GM12878 (cell line): ENCODE measurements at regions not wholly inside any gene's neighbourhood (a gene's known extent, or its start where the extent isn't known, plus 50 kb on each side); places are given as distances from the start of the nearest gene placed in this dataset.
A peak's percentile ranks its signal among the peaks of the same experiment; 100 is the strongest.

Source experiments
- ATAC-seq: fragments of 200-7000 bp; cut with Tn5 transposase; 3 replicates; pipeline ENCODE4 v1.9.1; 2020; ENCODE audit warnings: mild to moderate bottlenecking, moderate library complexity
- BruUV-seq: library from RNA; stranded (reverse); fragments of 400-500 nt; replicated peaks from 2 replicates; lab custom pipeline; 2021; lab: Mats Ljungman, UMichigan
- CTCF ChIA-PET: fragments of 300-600 bp; sonication (Branson Sonifier 250); formaldehyde crosslinking; extraction: SDS; loops from one replicate; lab custom pipeline; 2021; ENCODE audit warnings: inconsistent platforms; lab: Yijun Ruan, JAX
- POLR2A ChIA-PET: fragments of 350-600 bp; formaldehyde crosslinking; extraction: SDS; loops from one replicate; lab custom pipeline; 2021; ENCODE audit warnings: inconsistent platforms; lab: Charles Lee
- RAD21 ChIA-PET: fragments of 300-600 bp; sonication (Branson Sonifier 250); formaldehyde crosslinking; loops from one replicate; lab custom pipeline; 2023; ENCODE audit warnings: antibody characterized with exemption; ENCODE audit not compliant: unreplicated experiment; lab: Charles Lee
- SMC1A ChIA-PET: fragments of 300-600 bp; sonication (Branson Sonifier 250); formaldehyde crosslinking; loops from one replicate; lab custom pipeline; 2023; ENCODE audit not compliant: unreplicated experiment, uncharacterized antibody; lab: Charles Lee
- DNase-seq: peaks from one replicate; pipeline ENCODE4 v3.0.0-alpha.2; 2011; ENCODE audit warnings: low read depth, low spot score
- FAIRE-seq: peaks from 3 replicates; lab custom pipeline; 2011; peaks lifted over from hg19 to GRCh38; lab: Jason Lieb, UNC
- H2AFZ ChIP-seq: 2 replicates; pipeline ENCODE4 v1.6.0; 2011; ENCODE audit warnings: low read depth, low read length, control low read depth; ENCODE audit not compliant: control insufficient read depth
- H3K27ac ChIP-seq: 2 replicates; pipeline ENCODE4 v1.5.1; 2011; ENCODE audit warnings: control low read depth; ENCODE audit not compliant: control insufficient read depth, insufficient read depth
- H3K27me3 ChIP-seq, 2 experiments: replicated peaks in 1 of 2; 2 replicates each; pipeline versions ENCODE4 v1.6.0 to v1.6.1; 2011; ENCODE audit warnings: low read length in 1 of 2; ENCODE audit not compliant: control insufficient read depth in 2 of 2, insufficient read depth in 2 of 2
- H3K36me3 ChIP-seq, 2 experiments: 2 replicates each; pipeline ENCODE4 v1.5.1; 2011; ENCODE audit warnings: low read length in 1 of 2; ENCODE audit not compliant: control insufficient read depth in 2 of 2, insufficient read depth in 2 of 2
- H3K4me1 ChIP-seq: 2 replicates; pipeline ENCODE4 v1.6.1; 2011; ENCODE audit warnings: mild to moderate bottlenecking, low read length, moderate library complexity, mixed read lengths; ENCODE audit not compliant: control insufficient read depth, insufficient read depth
- H3K4me2 ChIP-seq: 2 replicates; pipeline ENCODE4 v1.6.0; 2011; ENCODE audit warnings: control low read depth; ENCODE audit not compliant: control insufficient read depth, insufficient read depth
- H3K4me3 ChIP-seq: fragments of 200-600 bp; sonication (generic); 2 replicates; pipeline ENCODE4 v1.5.1; 2016
- H3K79me2 ChIP-seq: 2 replicates; pipeline ENCODE4 v1.6.0; 2011; ENCODE audit warnings: low read length; ENCODE audit not compliant: control insufficient read depth, insufficient read depth
- H3K9ac ChIP-seq: 2 replicates; pipeline ENCODE4 v1.8.0; 2011; ENCODE audit warnings: low read length, control low read depth, mixed read lengths; ENCODE audit not compliant: control insufficient read depth, insufficient read depth
- H3K9me3 ChIP-seq: replicated peaks from 3 replicates; pipeline ENCODE4 v1.5.1; 2011; ENCODE audit warnings: mild to moderate bottlenecking, low read length; ENCODE audit not compliant: control insufficient read depth, insufficient read depth
- H4K20me1 ChIP-seq: 2 replicates; pipeline ENCODE4 v1.6.0; 2011; ENCODE audit not compliant: control insufficient read depth, insufficient read depth
- BHLHE40 ChIP-seq, 2 experiments: fragments of 450-650 bp in 1 of 2; IDR thresholded peaks; 2 replicates each; pipeline ENCODE4 v1.6.1; 2011 to 2017; ENCODE audit warnings: low read depth in 2 of 2, borderline replicate concordance in 1 of 2, improper control_type of control experiment in 1 of 2, low read length in 1 of 2, mild to moderate bottlenecking in 1 of 2
- CTCF ChIP-seq, 3 experiments: IDR thresholded peaks in 2 of 3; conservative IDR thresholded peaks in 1 of 3; 2 replicates each; pipeline ENCODE4 v1.5.1; 2011; ENCODE audit warnings: low read depth in 3 of 3, low read length in 3 of 3, mild to moderate bottlenecking in 3 of 3, control low read depth in 2 of 3, moderate library complexity in 2 of 3, inconsistent platforms in 1 of 3, mixed read lengths in 1 of 3; ENCODE audit not compliant: control insufficient read depth in 2 of 3, insufficient read depth in 1 of 3; ENCODE audit errors: extremely low read depth in 1 of 3
- DPF2 ChIP-seq: fragments of 450-650 bp; IDR thresholded peaks from 2 replicates; pipeline ENCODE4 v1.6.1; 2017; ENCODE audit warnings: mild to moderate bottlenecking
- RAD51 ChIP-seq: fragments of 450-650 bp; IDR thresholded peaks from 2 replicates; pipeline ENCODE4 v1.6.1; 2016; ENCODE audit warnings: moderate library complexity, mild to moderate bottlenecking, inconsistent platforms
- STAT3 ChIP-seq: IDR thresholded peaks from 2 replicates; pipeline ENCODE4 v1.6.1; 2011; ENCODE audit warnings: low read depth, low read length, improper control_type of control experiment
- TCF3 ChIP-seq: IDR thresholded peaks from 2 replicates; pipeline ENCODE4 v1.6.1; 2012; ENCODE audit warnings: low read depth, mild to moderate bottlenecking, low read length, borderline replicate concordance; ENCODE audit not compliant: insufficient read depth
- WGBS: methylation state at CpG from one replicate; pipeline ENCODE4 v1.1.6; 2016; ENCODE audit warnings: low lambda C conversion rate; ENCODE audit not compliant: insufficient replicate concordance, insufficient coverage; ENCODE audit errors: missing lambda C conversion rate; 5-methylcytosine and 5-hydroxymethylcytosine counted together
- in situ Hi-C: fragments of 300-500 bp; cut with MboI; formaldehyde crosslinking; loops from 9 replicates; pipeline ENCODE4 v1.14.3; 2018; ENCODE audit warnings: mixed read lengths
- intact Hi-C: fragments of 100-400 bp; cut with micrococcal nuclease; formaldehyde crosslinking; loops from one replicate; pipeline ENCODE4 v1.14.2; 2022; ENCODE audit not compliant: unreplicated experiment
- TF ChIP-seq, protein P1 (sequence below): IDR thresholded peaks from 2 replicates; pipeline ENCODE4 v1.6.1; 2012; ENCODE audit warnings: low read depth, low read length, improper control_type of control experiment

DNA sequence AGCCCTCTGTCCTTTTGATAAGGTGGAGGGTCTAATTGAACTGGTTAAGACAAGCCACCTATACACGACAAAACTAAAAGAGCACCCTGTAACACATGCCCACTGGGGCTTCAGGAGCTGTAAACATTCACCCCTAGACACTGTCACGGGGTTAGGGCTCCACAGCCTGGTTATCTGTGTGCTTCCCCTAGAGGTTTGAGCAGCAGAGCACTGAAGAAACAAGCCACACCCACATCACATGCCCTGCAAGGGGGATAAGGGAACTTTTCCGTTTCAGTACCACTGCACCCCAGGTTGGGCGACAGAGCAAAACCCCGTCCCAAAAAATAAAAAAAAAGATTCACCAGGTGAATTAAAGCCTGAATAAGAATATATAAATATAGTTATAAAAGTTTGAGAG is 913.7 kb upstream of the ACVR2A start:
- FAIRE-seq (no peak), DNase-seq (no peak), ATAC-seq (peak; percentile 92)
- Histone ChIP-seq H3K27me3 (no peaks in the 10 kb centered on the region), H3K79me2 (no peaks in the 10 kb centered on the region), H3K9ac (no peak overlapping the region), H3K9me3 (no peaks in the 10 kb centered on the region), H4K20me1 (no peaks in the 10 kb centered on the region), H3K4me3 (no peak overlapping the region), H3K4me1 (no peaks in the 10 kb centered on the region), H3K36me3 (no peaks in the 10 kb centered on the region), H2AFZ (no peak overlapping the region; the same call in 1 of the 2 replicates), H3K27ac (no peak overlapping the region), H3K4me2 (no peak overlapping the region)
- ChIA-PET CTCF (interaction anchor here (0.8 to 3.0 kb wide), 4 partner anchors 14 to 197 kb away, joined by 3 to 12 read pairs (median 4); no protein-coding TSS in a partner anchor), POLR2A (interaction anchor here (0.6 kb wide), 1 partner anchor 22 kb away, joined by 3 read pairs; no protein-coding TSS in a partner anchor), SMC1A (interaction anchor here (0.9 to 3.5 kb wide), 9 partner anchors 25 to 401 kb away, joined by 3 to 14 read pairs (median 4); no protein-coding TSS in a partner anchor), RAD21 (interaction anchor here (0.8 to 2.4 kb wide), 6 partner anchors 18 to 979 kb away, joined by 3 to 9 read pairs (median 4); no protein-coding TSS in a partner anchor)
- no TSS peak for BruUV-seq
- TF ChIP-seq TCF3 (no peak), CTCF (IDR thresholded peaks at IDR 0.05 in 2 of 3, conservative IDR thresholded peaks at IDR 0.05 in 1 of 3; ENCODE audit: control insufficient read depth in 2 of 3, extremely low read depth in 1 of 3, insufficient read depth in 1 of 3, low read depth in 3 of 3, low read length in 3 of 3) (peak in 1 of 3 experiments; percentile 2; a peak in 1 of 6 replicates), BHLHE40 (IDR thresholded peaks at IDR 0.05; ENCODE audit: borderline replicate concordance in 1 of 2, low read depth in 2 of 2, low read length in 1 of 2) (peak in 1 of 2 experiments; percentile 6; a peak in 1 of 4 replicates), STAT3 (no peak), RAD51 (peak; percentile 66; the same call in 1 of the 2 replicates), DPF2 (no peak)
- TF ChIP-seq, protein P1, sequence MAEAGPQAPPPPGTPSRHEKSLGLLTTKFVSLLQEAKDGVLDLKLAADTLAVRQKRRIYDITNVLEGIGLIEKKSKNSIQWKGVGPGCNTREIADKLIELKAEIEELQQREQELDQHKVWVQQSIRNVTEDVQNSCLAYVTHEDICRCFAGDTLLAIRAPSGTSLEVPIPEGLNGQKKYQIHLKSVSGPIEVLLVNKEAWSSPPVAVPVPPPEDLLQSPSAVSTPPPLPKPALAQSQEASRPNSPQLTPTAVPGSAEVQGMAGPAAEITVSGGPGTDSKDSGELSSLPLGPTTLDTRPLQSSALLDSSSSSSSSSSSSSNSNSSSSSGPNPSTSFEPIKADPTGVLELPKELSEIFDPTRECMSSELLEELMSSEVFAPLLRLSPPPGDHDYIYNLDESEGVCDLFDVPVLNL: no peak
- intact Hi-C loops (no loop called here), in situ Hi-C loops (no loop called here)
- under 1% methylated on average over 5 of the region's 5 CpGs for WGBS
